ENCODE measurements at regions not wholly inside any gene's neighbourhood (a gene's known extent, or its start where the extent isn't known, plus 50 kb on each side); places are given as distances from the start of the nearest gene placed in this dataset.

GRCh38 chr6:8212720-8213434, 110.5 kb upstream of the EEF1E1 start:
- ChIA-PET POLR2A (no interaction called here), CTCF (interaction anchor here (0.6 to 1.9 kb wide), 2 partner anchors 30 to 82 kb away, joined by 6 to 7 read pairs; no protein-coding TSS in a partner anchor)
- DNase-seq (ENCODE audit: extremely low spot score): no peak
- TF ChIP-seq SUZ12 (IDR thresholded peaks at IDR 0.05) (no peak), SP1 (IDR thresholded peaks at IDR 0.05) (no peak), L3MBTL2 (conservative IDR thresholded peaks at IDR 0.05) (no peak), ELF4 (IDR thresholded peaks at IDR 0.05) (no peak), PKNOX1 (IDR thresholded peaks at IDR 0.05) (no peak), FOXM1 (IDR thresholded peaks at IDR 0.05; ENCODE audit: borderline replicate concordance) (no peak), FOXK2 (IDR thresholded peaks at IDR 0.05) (no peak), CTBP1 (IDR thresholded peaks at IDR 0.05; ENCODE audit: borderline replicate concordance) (no peak), ZNF384 (IDR thresholded peaks at IDR 0.05) (no peak), ARNT (IDR thresholded peaks at IDR 0.05) (no peak), BHLHE40 (IDR thresholded peaks at IDR 0.05; ENCODE audit: borderline replicate concordance) (no peak), NFRKB (IDR thresholded peaks at IDR 0.05) (no peak), FOXA1 (IDR thresholded peaks at IDR 0.05) (no peak), HDGF (IDR thresholded peaks at IDR 0.05; ENCODE audit: borderline replicate concordance) (no peak), LEF1 (IDR thresholded peaks at IDR 0.05; ENCODE audit: borderline replicate concordance) (no peak), TARDBP (IDR thresholded peaks at IDR 0.05) (no peak)

DNA sequence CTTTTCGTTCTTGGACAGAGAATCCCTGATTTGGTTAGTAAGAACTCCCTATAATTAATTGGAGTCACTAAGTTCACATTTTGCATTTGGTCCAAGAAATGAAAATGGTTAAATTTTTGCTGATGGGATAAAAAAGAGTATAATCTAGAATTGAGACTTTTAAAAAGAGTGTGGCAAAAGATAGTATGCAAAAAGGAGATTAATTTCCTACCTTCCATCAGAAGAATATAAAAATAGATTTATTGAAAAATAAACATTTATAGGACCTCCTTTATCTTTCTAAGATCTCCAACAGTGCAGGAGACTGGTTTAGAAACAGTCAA, 105.5 kb upstream of the EEF1E1 start:
- DNase-seq (ENCODE audit: extremely low spot score): no peak
- POLR2A ChIA-PET: no interaction called here
- CTCF ChIA-PET: no interaction called here
- TF ChIP-seq TARDBP (IDR thresholded peaks at IDR 0.05): no peak
- TF ChIP-seq HDGF (IDR thresholded peaks at IDR 0.05; ENCODE audit: borderline replicate concordance): no peak
- no peak for TF ChIP-seq ELF4 (IDR thresholded peaks at IDR 0.05)
- no peak for TF ChIP-seq FOXM1 (IDR thresholded peaks at IDR 0.05; ENCODE audit: borderline replicate concordance)
- no peak for TF ChIP-seq ARNT (IDR thresholded peaks at IDR 0.05)
- TF ChIP-seq LEF1 (IDR thresholded peaks at IDR 0.05; ENCODE audit: borderline replicate concordance): no peak
- no peak for TF ChIP-seq ZNF384 (IDR thresholded peaks at IDR 0.05)
- no peak for TF ChIP-seq FOXK2 (IDR thresholded peaks at IDR 0.05)
- no peak for TF ChIP-seq SUZ12 (IDR thresholded peaks at IDR 0.05)
- no peak for TF ChIP-seq CTBP1 (IDR thresholded peaks at IDR 0.05; ENCODE audit: borderline replicate concordance)
- TF ChIP-seq BHLHE40 (IDR thresholded peaks at IDR 0.05; ENCODE audit: borderline replicate concordance): no peak
- no peak for TF ChIP-seq SP1 (IDR thresholded peaks at IDR 0.05)

DNA sequence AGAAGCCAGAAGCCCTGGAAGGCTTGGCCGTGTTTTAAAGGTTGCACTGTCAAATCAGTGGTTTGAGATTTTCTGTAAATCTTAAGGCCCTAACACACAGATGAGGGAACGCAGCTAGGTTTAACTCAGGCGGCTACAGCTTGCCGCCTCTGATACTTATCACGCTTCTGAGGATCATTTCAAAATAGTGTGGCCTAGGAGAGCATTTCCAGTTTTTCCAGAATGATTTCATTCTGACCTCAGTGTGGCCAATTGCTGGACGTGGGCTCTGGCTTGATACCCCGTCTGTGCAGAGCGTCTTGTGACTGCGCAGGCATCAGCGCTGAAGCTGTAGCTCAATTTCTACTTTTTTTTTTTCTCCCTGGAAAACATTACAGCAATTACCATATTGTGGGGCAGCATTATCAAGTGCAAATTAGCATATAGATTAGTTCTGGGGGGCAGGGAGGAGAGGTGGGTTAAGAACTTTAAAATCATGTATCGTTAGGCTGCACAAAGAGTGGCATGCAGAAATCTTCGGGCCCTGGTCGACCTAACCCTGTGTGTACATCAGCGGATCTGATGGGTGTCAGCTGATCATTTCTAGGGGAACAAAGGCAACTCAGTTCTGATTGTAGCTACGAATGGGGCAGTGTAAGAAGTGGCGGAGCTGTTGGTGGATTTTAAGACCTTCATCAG, 105.0 kb upstream of the EEF1E1 start:
- TF ChIP-seq TARDBP (IDR thresholded peaks at IDR 0.05): no peak
- no peak for TF ChIP-seq FOXA1 (IDR thresholded peaks at IDR 0.05)
- TF ChIP-seq FOXK2 (IDR thresholded peaks at IDR 0.05): no peak
- no peak for DNase-seq (ENCODE audit: extremely low spot score)
- ChIA-PET POLR2A (no interaction called here), CTCF (interaction anchor here (1.3 kb wide), 1 partner anchor 11 kb away, joined by 5 read pairs; no protein-coding TSS in a partner anchor)

DNA sequence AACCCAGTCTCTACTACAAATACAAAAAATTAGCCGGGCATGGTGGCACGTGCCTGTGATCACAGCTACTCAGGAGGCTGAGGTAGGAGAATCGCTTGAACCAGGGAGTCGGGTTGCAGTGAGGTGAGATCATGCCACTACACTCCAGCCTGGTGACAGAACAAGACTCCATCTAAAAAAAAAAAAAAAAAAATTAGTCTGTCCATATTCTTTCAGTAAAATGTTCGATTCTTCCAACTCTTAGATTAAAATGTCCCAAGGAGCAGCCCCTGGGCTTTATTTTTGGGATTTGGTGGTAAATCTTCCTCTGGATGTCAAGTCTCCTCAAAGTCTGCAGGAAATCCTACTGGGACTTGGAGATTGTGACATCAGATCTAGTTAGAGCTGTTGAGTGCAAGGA, 101.0 kb upstream of the EEF1E1 start:
- ChIA-PET POLR2A (interaction anchor here (0.7 to 1.3 kb wide), 2 partner anchors 91 to 101 kb away, joined by 3 to 4 read pairs; partner anchors contain the start of gene EEF1E1), CTCF (interaction anchor here (1.2 kb wide), 1 partner anchor 15 kb away, joined by 4 read pairs; no protein-coding TSS in a partner anchor)
- no peak for DNase-seq (ENCODE audit: extremely low spot score)

DNA sequence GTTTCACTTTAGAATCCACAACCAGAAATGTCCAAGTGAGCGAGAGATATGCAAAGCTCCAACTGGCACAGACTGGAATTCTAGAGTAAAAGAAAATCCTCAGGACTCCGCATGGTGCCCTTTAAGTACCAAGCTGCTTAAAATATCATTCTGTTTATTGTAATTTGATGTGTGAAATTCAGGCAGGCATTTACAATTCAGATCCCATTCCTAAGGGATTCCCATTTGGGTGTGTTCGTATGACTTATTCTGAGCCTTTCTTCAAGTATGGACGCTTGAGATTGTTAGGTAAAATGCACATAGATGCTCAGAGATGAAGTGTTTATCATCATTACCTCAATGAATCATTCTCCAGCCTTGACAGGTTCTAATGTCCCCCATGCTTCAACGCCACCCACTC, 99.3 kb upstream of the EEF1E1 start:
- TF ChIP-seq NFRKB (IDR thresholded peaks at IDR 0.05): no peak
- no peak for TF ChIP-seq ELF4 (IDR thresholded peaks at IDR 0.05)
- TF ChIP-seq CTBP1 (IDR thresholded peaks at IDR 0.05; ENCODE audit: borderline replicate concordance): no peak
- no peak for TF ChIP-seq FOXM1 (IDR thresholded peaks at IDR 0.05; ENCODE audit: borderline replicate concordance)
- TF ChIP-seq L3MBTL2 (conservative IDR thresholded peaks at IDR 0.05): no peak
- TF ChIP-seq ZNF384 (IDR thresholded peaks at IDR 0.05): no peak
- no peak for TF ChIP-seq SP1 (IDR thresholded peaks at IDR 0.05)
- no peak for TF ChIP-seq ARNT (IDR thresholded peaks at IDR 0.05)
- TF ChIP-seq SUZ12 (IDR thresholded peaks at IDR 0.05): no peak
- no peak for TF ChIP-seq FOXK2 (IDR thresholded peaks at IDR 0.05)
- TF ChIP-seq HDGF (IDR thresholded peaks at IDR 0.05; ENCODE audit: borderline replicate concordance): no peak
- ChIA-PET CTCF (no interaction called here), POLR2A (no interaction called here)
- no peak for DNase-seq (ENCODE audit: extremely low spot score)

More for the DNA sequence above, 101.0 kb upstream of the EEF1E1 start:
- TF ChIP-seq PKNOX1 (IDR thresholded peaks at IDR 0.05): no peak
- TF ChIP-seq ZNF384 (IDR thresholded peaks at IDR 0.05): peak; percentile 81

GRCh38 chr6:8200255-8200654, 97.9 kb upstream of the EEF1E1 start:
- DNase-seq (ENCODE audit: extremely low spot score): no peak
- ChIA-PET POLR2A (no interaction called here), CTCF (interaction anchor here (0.6 kb wide), 1 partner anchor 11 kb away, joined by 3 read pairs; no protein-coding TSS in a partner anchor)
- TF ChIP-seq HDGF (IDR thresholded peaks at IDR 0.05; ENCODE audit: borderline replicate concordance) (no peak), ARNT (IDR thresholded peaks at IDR 0.05) (no peak)

DNA sequence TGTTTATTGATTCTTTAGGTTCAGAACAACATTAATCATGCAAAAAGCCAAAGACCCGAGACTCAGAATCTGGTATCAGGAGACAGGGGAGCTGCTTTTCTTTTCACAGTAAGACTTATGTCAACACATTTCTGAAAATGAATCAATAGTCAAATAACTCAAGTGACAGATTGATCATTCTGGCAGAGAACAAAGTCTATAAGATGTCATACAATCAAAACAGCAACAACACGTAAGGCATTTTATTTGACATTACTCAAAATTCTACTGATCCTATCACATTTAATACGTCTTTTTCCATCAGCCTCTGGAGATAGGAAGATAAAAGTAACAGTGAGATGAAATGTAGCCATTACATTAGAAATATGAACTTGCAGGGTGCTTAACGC, 93.4 kb upstream of the EEF1E1 start:
- DNase-seq (ENCODE audit: extremely low spot score): no peak
- POLR2A ChIA-PET: no interaction called here
- no peak for TF ChIP-seq BHLHE40 (IDR thresholded peaks at IDR 0.05; ENCODE audit: borderline replicate concordance)
- no peak for TF ChIP-seq NFRKB (IDR thresholded peaks at IDR 0.05)
- peak; percentile 76 for TF ChIP-seq PKNOX1 (IDR thresholded peaks at IDR 0.05)
- 0 out of 2 replicates have a peak, but pooled peaks have one; percentile 31 for TF ChIP-seq ARNT (IDR thresholded peaks at IDR 0.05)
- TF ChIP-seq LEF1 (IDR thresholded peaks at IDR 0.05; ENCODE audit: borderline replicate concordance): no peak
- no peak for TF ChIP-seq TARDBP (IDR thresholded peaks at IDR 0.05)
- CTCF ChIA-PET: no interaction called here

Measured in HEK293T (cell line).